HepG2 (cell line): ENCODE measurements at regions not wholly inside any gene's neighbourhood (a gene's known extent, or its start where the extent isn't known, plus 50 kb on each side); places are given as distances from the start of the nearest gene placed in this dataset.

ENCODE experiments used
- ATAC-seq: fragments of 200-7000 bp; cut with Tn5 transposase; 3 replicates; pipeline ENCODE4 v1.9.1; 2020; ENCODE audit warnings: mild to moderate bottlenecking, moderate library complexity
- BruUV-seq: library from RNA; stranded (reverse); fragments of 400-500 nt; replicated peaks from 2 replicates; lab custom pipeline; 2021; lab: Mats Ljungman, UMichigan
- CTCF ChIA-PET: fragments of 300-600 bp; formaldehyde crosslinking; extraction: SDS; loops from one replicate; lab custom pipeline; 2021; ENCODE audit warnings: low total read pairs, inconsistent platforms, low intra/inter-chr PET ratio; lab: Yijun Ruan, JAX
- POLR2A ChIA-PET: fragments of 350-600 bp; sonication (Branson Sonifier 250); formaldehyde crosslinking; loops from one replicate; lab custom pipeline; 2020; ENCODE audit warnings: antibody characterized with exemption, inconsistent platforms; lab: Yijun Ruan, JAX
- DNase-seq: peaks from one replicate; pipeline ENCODE4 v3.0.0-alpha.2; 2015; ENCODE audit warnings: low spot score
- FAIRE-seq: peaks from 3 replicates; lab custom pipeline; 2011; peaks lifted over from hg19 to GRCh38; lab: Jason Lieb, UNC
- H2AFZ ChIP-seq: one replicate; pipeline ENCODE4 v1.6.1; 2011; ENCODE audit warnings: low read length, inconsistent platforms
- H3K27ac ChIP-seq: fragments of 300-600 bp; 3 replicates; pipeline ENCODE4 v1.8.0; 2011; ENCODE audit warnings: mixed run types, mild to moderate bottlenecking, mixed read lengths, low read length, inconsistent platforms; ENCODE audit not compliant: insufficient read depth; ENCODE audit errors: extremely low read length
- H3K27me3 ChIP-seq, 2 experiments: fragments of 200-600 bp in 1 of 2; 2 replicates in 1 of 2; 3 replicates in 1 of 2; pipeline versions ENCODE4 v1.6.0 to v1.8.0; 2011; ENCODE audit warnings: low read length in 2 of 2, mild to moderate bottlenecking in 2 of 2, moderate library complexity in 2 of 2, inconsistent platforms in 1 of 2; ENCODE audit not compliant: insufficient read depth in 2 of 2, control insufficient read depth in 1 of 2
- H3K36me3 ChIP-seq, 2 experiments: fragments of 200-600 bp in 1 of 2; replicated peaks in 1 of 2; 2 replicates in 1 of 2; 3 replicates in 1 of 2; pipeline versions ENCODE4 v1.5.1 to v1.8.0; 2011; ENCODE audit warnings: low read length in 2 of 2, inconsistent platforms in 1 of 2; ENCODE audit not compliant: insufficient read depth in 2 of 2, control insufficient read depth in 1 of 2
- H3K4me1 ChIP-seq: 2 replicates; pipeline ENCODE4 v1.5.1; 2012; ENCODE audit warnings: low read length, inconsistent platforms; ENCODE audit not compliant: insufficient read depth
- H3K4me2 ChIP-seq: 2 replicates; pipeline ENCODE4 v1.6.0; 2011; ENCODE audit warnings: low read depth, low read length, inconsistent platforms
- H3K4me3 ChIP-seq, 3 experiments: fragments of 200-600 bp in 1 of 3; sonication (generic), shearing (Covaris generic) in 1 of 3; replicated peaks in 1 of 3; 2 replicates each; pipeline ENCODE4 v1.5.1; 2011 to 2016; ENCODE audit warnings: low read length in 3 of 3, inconsistent platforms in 2 of 3, low read depth in 2 of 3, mild to moderate bottlenecking in 2 of 3, control low read depth in 1 of 3, mixed read lengths in 1 of 3; ENCODE audit not compliant: insufficient read depth in 1 of 3
- H3K79me2 ChIP-seq: one replicate; pipeline ENCODE4 v1.6.1; 2011; ENCODE audit warnings: low read length, inconsistent platforms; ENCODE audit not compliant: insufficient read depth
- H3K9ac ChIP-seq: 2 replicates; pipeline ENCODE4 v1.6.0; 2011; ENCODE audit warnings: mild to moderate bottlenecking, low read depth, low read length, inconsistent platforms; ENCODE audit not compliant: insufficient read depth
- H3K9me3 ChIP-seq: 2 replicates; pipeline ENCODE4 v1.5.1; 2012; ENCODE audit warnings: mild to moderate bottlenecking, low read length
- H4K20me1 ChIP-seq: 2 replicates; pipeline ENCODE4 v1.6.0; 2011; ENCODE audit warnings: inconsistent platforms, mild to moderate bottlenecking, low read length, moderate library complexity; ENCODE audit not compliant: insufficient read depth
- DMAP1 ChIP-seq: IDR thresholded peaks from 2 replicates; pipeline ENCODE4 v1.6.1; 2016
- PITX1 ChIP-seq: sonication (generic); formaldehyde crosslinking; IDR thresholded peaks from 2 replicates; pipeline ENCODE4 v1.5.1; 2020; ENCODE audit warnings: mild to moderate bottlenecking, missing genetic modification reagents
- SMAD1 ChIP-seq: sonication (generic); formaldehyde crosslinking; IDR thresholded peaks from 2 replicates; pipeline ENCODE4 v1.4.0; 2020; ENCODE audit warnings: missing genetic modification reagents, low read depth, mild to moderate bottlenecking, borderline replicate concordance
- ZFP36L2 ChIP-seq: sonication (generic); formaldehyde crosslinking; IDR thresholded peaks from 2 replicates; pipeline ENCODE4 v1.4.0; 2020; ENCODE audit warnings: missing genetic modification reagents
- ZFY ChIP-seq: sonication (generic); formaldehyde crosslinking; IDR thresholded peaks from 2 replicates; pipeline ENCODE4 v1.4.0; 2020; ENCODE audit warnings: missing genetic modification reagents
- ZNF652 ChIP-seq: IDR thresholded peaks from 2 replicates; pipeline ENCODE4 v1.6.1; 2016; ENCODE audit warnings: low read depth, borderline replicate concordance
- WGBS: methylation state at CpG from one replicate; pipeline ENCODE4 v1.1.6; 2017; ENCODE audit warnings: low lambda C conversion rate; 5-methylcytosine and 5-hydroxymethylcytosine counted together
- in situ Hi-C: cut with HindIII; loops from 2 replicates; pipeline ENCODE4 v1.10.0; 2017; ENCODE audit warnings: low pct_unique_long_range_greater_than_20kb; ENCODE audit not compliant: extremely low pct_ligation_motif_present
- intact Hi-C: fragments of 100-400 bp; cut with micrococcal nuclease; formaldehyde crosslinking; loops from one replicate; pipeline ENCODE4 v1.10.0; 2022; ENCODE audit not compliant: unreplicated experiment
- TF ChIP-seq, protein P1 (sequence below): sonication (generic); formaldehyde crosslinking; IDR thresholded peaks from 2 replicates; pipeline ENCODE4 v1.4.0; 2020; ENCODE audit warnings: missing genetic modification reagents
- TF ChIP-seq, protein P2 (sequence below): sonication (generic); formaldehyde crosslinking; IDR thresholded peaks from 2 replicates; pipeline ENCODE4 v1.9.0; 2022; ENCODE audit warnings: missing genetic modification reagents, mild to moderate bottlenecking, borderline replicate concordance
- TF ChIP-seq, protein P3 (sequence below): sonication (generic); formaldehyde crosslinking; IDR thresholded peaks from 2 replicates; pipeline ENCODE4 v1.8.1; 2022; ENCODE audit warnings: low read depth, mild to moderate bottlenecking, missing genetic modification reagents
- TF ChIP-seq, protein P4 (sequence below): sonication (generic); formaldehyde crosslinking; IDR thresholded peaks from 2 replicates; pipeline ENCODE4 v1.5.0; 2020; ENCODE audit warnings: mild to moderate bottlenecking, missing genetic modification reagents, borderline replicate concordance
- TF ChIP-seq, protein P5 (sequence below): sonication (generic); formaldehyde crosslinking; IDR thresholded peaks from 2 replicates; pipeline ENCODE4 v1.4.0; 2020; ENCODE audit warnings: missing genetic modification reagents, borderline replicate concordance

DNA sequence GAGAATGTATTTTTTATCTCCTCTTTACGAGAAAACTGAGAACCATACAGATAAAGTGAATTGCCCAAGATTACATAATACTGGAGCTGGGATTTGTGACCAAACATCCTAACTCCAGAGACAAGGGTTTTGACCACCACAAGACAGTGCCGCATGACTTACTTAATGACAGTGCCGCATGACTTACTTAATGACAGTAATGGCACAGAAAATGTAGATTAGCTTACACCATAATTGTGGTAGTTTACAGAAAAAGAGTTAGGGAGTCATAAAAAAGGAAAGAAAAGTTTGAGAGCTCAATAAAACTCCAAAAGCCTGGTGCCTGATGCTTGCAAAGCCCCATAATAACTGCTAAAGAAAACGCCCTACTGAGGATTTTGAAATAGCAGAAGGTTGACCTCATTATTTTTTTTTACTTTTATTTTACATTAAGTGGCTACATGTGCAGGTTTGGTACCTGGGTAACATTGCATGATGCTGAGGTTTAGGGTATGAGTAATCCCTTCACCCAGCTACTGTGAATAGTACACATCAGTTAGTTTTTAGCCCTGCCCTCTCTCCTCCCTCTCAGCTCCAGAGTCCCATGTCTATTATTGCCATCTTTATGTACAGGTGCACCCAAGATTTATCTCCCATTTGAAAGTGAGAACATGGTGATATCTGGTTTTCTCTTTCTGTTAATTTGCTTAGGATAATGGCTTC, 310.0 kb upstream of the UBE2E3 start:
- intact Hi-C loops (no loop called here), in situ Hi-C loops (no loop called here)
- H3K4me1 ChIP-seq: no peaks in the 10 kb centered on the region
- TF ChIP-seq, protein P1, sequence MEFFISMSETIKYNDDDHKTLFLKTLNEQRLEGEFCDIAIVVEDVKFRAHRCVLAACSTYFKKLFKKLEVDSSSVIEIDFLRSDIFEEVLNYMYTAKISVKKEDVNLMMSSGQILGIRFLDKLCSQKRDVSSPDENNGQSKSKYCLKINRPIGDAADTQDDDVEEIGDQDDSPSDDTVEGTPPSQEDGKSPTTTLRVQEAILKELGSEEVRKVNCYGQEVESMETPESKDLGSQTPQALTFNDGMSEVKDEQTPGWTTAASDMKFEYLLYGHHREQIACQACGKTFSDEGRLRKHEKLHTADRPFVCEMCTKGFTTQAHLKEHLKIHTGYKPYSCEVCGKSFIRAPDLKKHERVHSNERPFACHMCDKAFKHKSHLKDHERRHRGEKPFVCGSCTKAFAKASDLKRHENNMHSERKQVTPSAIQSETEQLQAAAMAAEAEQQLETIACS (CRISPR knock-in tag): no peak
- TF ChIP-seq, protein P2, sequence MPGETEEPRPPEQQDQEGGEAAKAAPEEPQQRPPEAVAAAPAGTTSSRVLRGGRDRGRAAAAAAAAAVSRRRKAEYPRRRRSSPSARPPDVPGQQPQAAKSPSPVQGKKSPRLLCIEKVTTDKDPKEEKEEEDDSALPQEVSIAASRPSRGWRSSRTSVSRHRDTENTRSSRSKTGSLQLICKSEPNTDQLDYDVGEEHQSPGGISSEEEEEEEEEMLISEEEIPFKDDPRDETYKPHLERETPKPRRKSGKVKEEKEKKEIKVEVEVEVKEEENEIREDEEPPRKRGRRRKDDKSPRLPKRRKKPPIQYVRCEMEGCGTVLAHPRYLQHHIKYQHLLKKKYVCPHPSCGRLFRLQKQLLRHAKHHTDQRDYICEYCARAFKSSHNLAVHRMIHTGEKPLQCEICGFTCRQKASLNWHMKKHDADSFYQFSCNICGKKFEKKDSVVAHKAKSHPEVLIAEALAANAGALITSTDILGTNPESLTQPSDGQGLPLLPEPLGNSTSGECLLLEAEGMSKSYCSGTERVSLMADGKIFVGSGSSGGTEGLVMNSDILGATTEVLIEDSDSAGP (CRISPR knock-in tag): no peak
- no peak for TF ChIP-seq ZFP36L2 (CRISPR knock-in tag)
- TF ChIP-seq SMAD1 (CRISPR knock-in tag): no peak
- no peak for TF ChIP-seq PITX1 (CRISPR knock-in tag)
- TF ChIP-seq, protein P3, sequence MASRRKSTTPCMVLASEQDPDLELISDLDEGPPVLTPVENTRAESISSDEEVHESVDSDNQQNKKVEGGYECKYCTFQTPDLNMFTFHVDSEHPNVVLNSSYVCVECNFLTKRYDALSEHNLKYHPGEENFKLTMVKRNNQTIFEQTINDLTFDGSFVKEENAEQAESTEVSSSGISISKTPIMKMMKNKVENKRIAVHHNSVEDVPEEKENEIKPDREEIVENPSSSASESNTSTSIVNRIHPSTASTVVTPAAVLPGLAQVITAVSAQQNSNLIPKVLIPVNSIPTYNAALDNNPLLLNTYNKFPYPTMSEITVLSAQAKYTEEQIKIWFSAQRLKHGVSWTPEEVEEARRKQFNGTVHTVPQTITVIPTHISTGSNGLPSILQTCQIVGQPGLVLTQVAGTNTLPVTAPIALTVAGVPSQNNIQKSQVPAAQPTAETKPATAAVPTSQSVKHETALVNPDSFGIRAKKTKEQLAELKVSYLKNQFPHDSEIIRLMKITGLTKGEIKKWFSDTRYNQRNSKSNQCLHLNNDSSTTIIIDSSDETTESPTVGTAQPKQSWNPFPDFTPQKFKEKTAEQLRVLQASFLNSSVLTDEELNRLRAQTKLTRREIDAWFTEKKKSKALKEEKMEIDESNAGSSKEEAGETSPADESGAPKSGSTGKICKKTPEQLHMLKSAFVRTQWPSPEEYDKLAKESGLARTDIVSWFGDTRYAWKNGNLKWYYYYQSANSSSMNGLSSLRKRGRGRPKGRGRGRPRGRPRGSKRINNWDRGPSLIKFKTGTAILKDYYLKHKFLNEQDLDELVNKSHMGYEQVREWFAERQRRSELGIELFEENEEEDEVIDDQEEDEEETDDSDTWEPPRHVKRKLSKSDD (CRISPR knock-in tag): no peak
- TF ChIP-seq, protein P4, sequence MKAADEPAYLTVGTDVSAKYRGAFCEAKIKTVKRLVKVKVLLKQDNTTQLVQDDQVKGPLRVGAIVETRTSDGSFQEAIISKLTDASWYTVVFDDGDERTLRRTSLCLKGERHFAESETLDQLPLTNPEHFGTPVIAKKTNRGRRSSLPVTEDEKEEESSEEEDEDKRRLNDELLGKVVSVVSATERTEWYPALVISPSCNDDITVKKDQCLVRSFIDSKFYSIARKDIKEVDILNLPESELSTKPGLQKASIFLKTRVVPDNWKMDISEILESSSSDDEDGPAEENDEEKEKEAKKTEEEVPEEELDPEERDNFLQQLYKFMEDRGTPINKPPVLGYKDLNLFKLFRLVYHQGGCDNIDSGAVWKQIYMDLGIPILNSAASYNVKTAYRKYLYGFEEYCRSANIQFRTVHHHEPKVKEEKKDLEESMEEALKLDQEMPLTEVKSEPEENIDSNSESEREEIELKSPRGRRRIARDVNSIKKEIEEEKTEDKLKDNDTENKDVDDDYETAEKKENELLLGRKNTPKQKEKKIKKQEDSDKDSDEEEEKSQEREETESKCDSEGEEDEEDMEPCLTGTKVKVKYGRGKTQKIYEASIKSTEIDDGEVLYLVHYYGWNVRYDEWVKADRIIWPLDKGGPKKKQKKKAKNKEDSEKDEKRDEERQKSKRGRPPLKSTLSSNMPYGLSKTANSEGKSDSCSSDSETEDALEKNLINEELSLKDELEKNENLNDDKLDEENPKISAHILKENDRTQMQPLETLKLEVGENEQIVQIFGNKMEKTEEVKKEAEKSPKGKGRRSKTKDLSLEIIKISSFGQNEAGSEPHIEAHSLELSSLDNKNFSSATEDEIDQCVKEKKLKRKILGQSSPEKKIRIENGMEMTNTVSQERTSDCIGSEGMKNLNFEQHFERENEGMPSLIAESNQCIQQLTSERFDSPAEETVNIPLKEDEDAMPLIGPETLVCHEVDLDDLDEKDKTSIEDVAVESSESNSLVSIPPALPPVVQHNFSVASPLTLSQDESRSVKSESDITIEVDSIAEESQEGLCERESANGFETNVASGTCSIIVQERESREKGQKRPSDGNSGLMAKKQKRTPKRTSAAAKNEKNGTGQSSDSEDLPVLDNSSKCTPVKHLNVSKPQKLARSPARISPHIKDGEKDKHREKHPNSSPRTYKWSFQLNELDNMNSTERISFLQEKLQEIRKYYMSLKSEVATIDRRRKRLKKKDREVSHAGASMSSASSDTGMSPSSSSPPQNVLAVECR (CRISPR knock-in tag): no peak
- no peak for TF ChIP-seq ZNF652 (CRISPR knock-in tag)
- no peak for TF ChIP-seq ZFY (CRISPR knock-in tag)
- TF ChIP-seq, protein P5, sequence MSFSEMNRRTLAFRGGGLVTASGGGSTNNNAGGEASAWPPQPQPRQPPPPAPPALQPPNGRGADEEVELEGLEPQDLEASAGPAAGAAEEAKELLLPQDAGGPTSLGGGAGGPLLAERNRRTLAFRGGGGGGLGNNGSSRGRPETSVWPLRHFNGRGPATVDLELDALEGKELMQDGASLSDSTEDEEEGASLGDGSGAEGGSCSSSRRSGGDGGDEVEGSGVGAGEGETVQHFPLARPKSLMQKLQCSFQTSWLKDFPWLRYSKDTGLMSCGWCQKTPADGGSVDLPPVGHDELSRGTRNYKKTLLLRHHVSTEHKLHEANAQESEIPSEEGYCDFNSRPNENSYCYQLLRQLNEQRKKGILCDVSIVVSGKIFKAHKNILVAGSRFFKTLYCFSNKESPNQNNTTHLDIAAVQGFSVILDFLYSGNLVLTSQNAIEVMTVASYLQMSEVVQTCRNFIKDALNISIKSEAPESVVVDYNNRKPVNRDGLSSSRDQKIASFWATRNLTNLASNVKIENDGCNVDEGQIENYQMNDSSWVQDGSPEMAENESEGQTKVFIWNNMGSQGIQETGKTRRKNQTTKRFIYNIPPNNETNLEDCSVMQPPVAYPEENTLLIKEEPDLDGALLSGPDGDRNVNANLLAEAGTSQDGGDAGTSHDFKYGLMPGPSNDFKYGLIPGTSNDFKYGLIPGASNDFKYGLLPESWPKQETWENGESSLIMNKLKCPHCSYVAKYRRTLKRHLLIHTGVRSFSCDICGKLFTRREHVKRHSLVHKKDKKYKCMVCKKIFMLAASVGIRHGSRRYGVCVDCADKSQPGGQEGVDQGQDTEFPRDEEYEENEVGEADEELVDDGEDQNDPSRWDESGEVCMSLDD: no peak
- no peak for TF ChIP-seq DMAP1 (CRISPR knock-in tag)

More for the DNA sequence above, 310.0 kb upstream of the UBE2E3 start:
- ChIA-PET CTCF (no interaction called here), POLR2A (no interaction called here)
- H3K4me2 ChIP-seq: no peak overlapping the region
- no peak overlapping the region for H3K4me3 ChIP-seq
- no peaks in the 10 kb centered on the region for H3K27me3 ChIP-seq
- WGBS: 43% methylated on average over 4 of the region's 4 CpGs
- no peaks in the 10 kb centered on the region for H3K9me3 ChIP-seq
- no peak overlapping the region for H2AFZ ChIP-seq
- H4K20me1 ChIP-seq: no peaks in the 10 kb centered on the region
- H3K79me2 ChIP-seq: no peaks in the 10 kb centered on the region
- ATAC-seq: no peak
- DNase-seq: no peak
- no TSS peak for BruUV-seq
- no peak overlapping the region for H3K27ac ChIP-seq
- H3K36me3 ChIP-seq: no peaks in the 10 kb centered on the region
- H3K9ac ChIP-seq: no peak overlapping the region
- FAIRE-seq: no peak
